Stimulated activated CD8-positive, alpha-beta memory T cell treated with anti-CD3 and anti-CD28 coated beads, Interleukin-12 subunit alpha, Interleukin-12 subunit beta, amount 100 ng/mL, for 24 hours (primary cell): ENCODE measurements at regions not wholly inside any gene's neighbourhood (a gene's known extent, or its start where the extent isn't known, plus 50 kb on each side); places are given as distances from the start of the nearest gene placed in this dataset.
"Not testable (repeated sequence)": the region's sequence is repeated elsewhere in the genome, so short reads cannot be mapped to it uniquely, and the experiment has no call there.

Experiments
- DNase-seq: peaks from one replicate; pipeline ENCODE4 v3.0.0-alpha.2; 2020; ENCODE audit errors: extremely low read depth

GRCh38 chr4:138501614-138502013 is 259.5 kb upstream of the SLC7A11 start:
- no peak for DNase-seq

GRCh38 chr4:138500869-138501268 is 258.7 kb upstream of the SLC7A11 start:
- no peak for DNase-seq

DNA sequence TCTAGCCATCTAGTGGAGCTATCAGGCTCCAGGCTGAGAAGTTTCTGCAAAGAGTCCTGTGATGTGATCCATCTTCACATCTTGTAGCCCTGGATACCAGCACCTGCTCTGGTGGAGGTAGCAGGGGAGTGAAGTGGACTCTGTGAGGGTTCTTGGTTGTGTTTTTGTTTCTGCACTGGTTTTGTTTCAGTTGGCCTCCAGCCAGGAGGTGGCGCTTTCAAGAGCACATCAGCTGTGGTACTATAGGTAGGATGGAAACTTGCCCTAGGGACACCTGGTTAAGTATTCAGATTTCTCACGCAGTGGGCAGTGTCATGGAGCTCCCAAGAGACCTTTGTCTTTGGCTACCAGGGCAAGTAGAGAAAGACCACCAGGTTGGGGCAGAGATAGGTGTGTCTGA is 257.5 kb upstream of the SLC7A11 start:
- no peak for DNase-seq

GRCh38 chr4:138494931-138495330 is 252.8 kb upstream of the SLC7A11 start:
- no peak for DNase-seq

DNA sequence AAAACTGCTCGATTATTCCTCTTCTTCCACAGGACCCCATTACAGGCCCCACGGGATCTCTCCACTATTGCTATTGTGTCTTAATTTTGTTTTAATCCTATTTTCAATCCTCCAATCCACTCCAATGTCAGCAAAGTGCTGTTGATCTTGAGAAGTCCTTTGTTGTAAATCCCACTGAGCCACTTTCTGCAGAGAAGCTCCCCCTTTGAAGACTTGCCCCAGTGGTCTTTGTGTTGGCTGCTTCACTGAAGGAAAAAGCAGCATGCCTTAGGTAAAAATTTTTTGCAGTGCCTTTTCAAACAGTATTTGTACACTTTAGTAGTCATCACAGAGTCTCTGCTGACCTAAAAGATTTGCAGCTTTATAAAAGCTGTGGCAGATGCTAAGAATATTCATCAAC is 252.0 kb upstream of the SLC7A11 start:
- no peak for DNase-seq

DNA sequence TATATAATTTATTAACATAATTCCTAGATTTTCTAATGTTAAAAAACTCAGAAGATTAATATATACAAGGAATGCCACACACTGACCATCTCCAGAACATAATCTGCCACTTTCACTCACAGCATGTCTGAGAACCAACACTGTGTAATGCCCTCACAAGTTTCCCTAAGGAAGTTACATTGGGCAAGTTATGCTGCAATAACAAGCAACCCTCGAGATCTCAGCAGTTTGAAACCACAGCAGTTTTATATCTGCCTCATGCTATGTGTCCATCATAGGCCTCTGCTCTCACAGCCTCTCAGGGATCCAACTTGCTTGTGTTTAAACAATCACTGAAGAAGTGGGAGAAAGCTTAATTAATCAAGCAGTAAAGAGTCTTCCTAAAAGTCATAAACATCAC is 250.0 kb upstream of the SLC7A11 start:
- no peak for DNase-seq

DNA sequence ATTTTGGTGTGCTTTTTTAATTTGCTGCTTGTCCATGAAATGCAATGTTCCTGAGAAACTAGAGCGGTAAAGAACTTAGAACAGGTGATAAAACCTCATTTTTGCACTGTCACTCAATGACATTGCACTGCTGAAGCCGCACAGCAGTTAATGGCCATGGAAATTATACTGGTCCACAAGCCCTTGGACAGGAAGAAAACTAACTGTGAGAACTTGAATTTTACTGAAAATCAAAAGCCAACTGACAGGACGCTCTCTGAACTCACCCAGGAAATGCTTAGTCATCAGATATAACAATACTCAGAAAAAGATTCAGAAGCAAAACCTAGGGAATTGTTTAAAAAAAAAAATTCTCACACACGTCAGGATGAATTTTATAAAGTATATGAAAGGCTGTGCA is 246.4 kb upstream of the SLC7A11 start:
- DNase-seq, result no peak

GRCh38 chr4:138487670-138488069 is 245.5 kb upstream of the SLC7A11 start:
- no peak for DNase-seq

DNA sequence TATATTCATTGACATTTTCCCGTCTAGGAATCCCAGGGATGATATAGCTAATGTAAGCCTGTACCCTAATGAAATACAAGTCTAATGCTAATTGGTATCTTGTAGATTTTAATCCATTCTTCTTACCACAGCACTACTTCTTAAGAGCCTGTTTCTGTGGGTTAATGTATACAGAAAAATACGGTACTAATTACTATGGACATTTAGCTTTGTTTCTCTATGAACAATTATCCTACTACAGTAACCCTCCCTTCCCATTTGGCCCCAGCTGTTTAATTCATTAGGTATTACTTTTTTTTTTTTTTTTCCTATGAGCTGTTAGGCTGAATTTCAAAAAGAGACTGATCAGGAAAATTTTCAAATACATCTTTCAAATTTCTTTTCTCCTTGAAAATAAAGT is 245.1 kb upstream of the SLC7A11 start:
- no peak for DNase-seq

DNA sequence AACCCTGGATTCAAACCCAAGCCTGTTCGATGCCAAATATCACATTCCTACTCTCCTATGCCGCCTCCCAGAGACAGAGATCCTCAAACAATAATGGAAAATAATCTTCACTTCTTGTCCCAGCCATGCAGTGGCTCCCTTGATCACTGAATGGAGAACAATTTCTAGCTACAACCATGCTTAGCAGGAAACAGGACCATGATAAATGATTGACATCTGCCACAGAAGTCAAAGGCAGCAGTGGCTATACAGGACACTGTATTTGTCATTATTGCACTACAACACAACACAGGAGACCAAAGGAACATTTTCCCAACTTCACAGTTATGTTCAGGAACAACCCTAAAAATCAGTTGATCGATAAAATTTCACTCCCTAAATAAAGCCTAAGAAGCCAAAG is 243.3 kb upstream of the SLC7A11 start:
- no peak for DNase-seq

- DNase-seq, result no peak
Observed at GRCh38 chr4:138475116-138475515, 233.0 kb upstream of the SLC7A11 start.

- no peak for DNase-seq
Observed at GRCh38 chr4:138473339-138473738, 231.2 kb upstream of the SLC7A11 start.

DNA sequence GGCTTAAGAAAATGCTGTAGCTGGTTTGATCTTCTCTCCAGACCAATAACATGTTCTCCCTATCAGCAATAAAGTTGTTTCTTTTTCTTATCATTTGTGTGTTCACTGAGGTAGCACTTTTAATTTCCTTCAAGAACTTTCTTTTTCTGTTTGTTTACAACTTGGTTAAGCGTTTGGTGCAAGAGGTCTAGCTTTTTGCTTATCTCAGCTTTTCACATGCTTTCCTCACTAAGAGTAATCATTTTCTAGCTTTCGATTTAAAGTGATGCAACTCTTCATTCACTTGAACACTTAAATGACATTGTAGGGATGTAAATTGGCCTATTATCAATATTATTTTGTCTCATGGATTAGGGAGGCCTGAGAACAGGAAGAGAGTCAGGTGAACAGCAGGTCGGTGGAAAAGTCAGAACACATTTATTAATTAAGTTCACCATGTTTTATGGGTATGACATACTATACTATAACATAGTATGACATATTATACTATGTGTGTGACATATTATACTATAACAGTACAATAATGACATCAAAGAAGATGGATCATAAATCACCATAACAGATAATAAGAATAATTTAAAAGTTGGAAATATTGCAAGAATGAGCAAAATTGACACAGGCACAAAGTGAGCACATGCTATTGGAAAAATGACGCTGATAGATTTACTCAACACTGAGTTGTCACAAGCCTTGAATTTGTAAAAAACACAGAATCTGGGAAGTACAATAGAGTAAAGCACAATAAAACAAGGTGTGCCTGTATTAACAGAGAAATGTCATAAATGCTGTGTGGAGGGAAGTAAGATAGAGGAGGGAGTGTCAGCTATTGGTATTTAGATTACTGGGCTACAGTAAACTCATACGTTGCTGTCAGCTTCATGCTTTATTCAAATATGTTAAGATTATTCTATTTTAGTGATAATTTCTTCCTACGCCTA is 218.6 kb upstream of the SLC7A11 start:
- DNase-seq, result no peak

GRCh38 chr4:138458751-138459150 is 216.6 kb upstream of the SLC7A11 start:
- DNase-seq, result no peak

GRCh38 chr4:138456349-138456748 is 214.2 kb upstream of the SLC7A11 start:
- DNase-seq, result not testable (repeated sequence)

GRCh38 chr4:138455097-138455496 is 212.9 kb upstream of the SLC7A11 start:
- no peak for DNase-seq

- DNase-seq, result no peak
Observed at GRCh38 chr4:138452826-138453225, 210.7 kb upstream of the SLC7A11 start.

- DNase-seq, result no peak
Observed at GRCh38 chr4:138451276-138451663, 209.1 kb upstream of the SLC7A11 start.

DNA sequence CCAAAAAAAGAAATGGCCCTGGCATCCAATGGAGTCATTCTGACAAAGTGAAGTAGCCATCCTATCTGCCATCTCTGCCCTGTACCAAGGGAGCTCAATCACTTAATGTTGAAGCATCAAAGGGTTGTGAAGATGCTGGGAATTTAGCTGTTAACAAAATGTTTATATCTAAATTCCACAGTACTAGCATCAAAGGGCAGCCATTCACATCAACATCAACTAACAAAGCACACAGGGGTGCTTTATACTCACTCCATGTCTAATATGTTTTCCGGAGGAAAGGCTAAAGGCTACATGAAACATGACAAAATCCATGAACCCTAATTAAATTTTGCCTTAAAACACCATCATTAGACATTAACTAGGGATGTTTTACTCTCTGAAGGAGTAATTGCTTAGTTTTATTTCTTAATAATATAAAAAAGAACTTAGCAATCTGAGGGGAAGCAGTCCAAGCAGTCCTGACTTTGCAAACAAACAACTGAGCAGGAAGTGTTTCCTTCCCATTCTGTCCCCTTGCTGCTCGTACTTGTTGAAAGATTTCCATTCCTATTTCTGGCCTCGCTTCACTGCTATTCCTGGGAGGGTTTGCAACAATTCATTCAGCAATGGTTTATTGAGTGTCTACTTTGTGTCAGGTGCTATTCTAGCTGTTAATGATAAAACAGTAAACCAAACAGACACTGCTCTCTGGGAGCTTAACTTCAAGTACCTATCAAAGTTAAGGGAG is 208.6 kb upstream of the SLC7A11 start:
- no peak for DNase-seq

DNA sequence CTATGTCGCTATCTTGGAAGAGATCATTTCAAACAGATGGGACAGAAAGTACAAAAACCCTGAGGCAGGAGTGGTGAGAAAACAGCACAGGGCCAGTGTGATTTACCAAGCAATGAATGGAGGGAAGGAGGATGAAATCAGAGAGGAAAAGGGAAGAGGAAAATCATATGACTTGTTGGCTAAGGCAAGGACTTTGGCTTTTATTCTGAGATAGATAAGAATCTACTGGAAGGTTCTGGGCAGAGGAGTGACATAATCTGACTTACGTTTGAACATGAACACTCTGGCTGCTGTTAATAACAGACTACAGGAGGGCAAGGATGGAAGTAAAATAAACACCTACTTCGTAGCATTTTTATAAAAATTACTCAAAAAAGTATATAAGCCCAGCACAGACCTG is 207.8 kb upstream of the SLC7A11 start:
- no peak for DNase-seq

GRCh38 chr4:138448169-138448568 is 206.0 kb upstream of the SLC7A11 start:
- DNase-seq, result no peak

DNA sequence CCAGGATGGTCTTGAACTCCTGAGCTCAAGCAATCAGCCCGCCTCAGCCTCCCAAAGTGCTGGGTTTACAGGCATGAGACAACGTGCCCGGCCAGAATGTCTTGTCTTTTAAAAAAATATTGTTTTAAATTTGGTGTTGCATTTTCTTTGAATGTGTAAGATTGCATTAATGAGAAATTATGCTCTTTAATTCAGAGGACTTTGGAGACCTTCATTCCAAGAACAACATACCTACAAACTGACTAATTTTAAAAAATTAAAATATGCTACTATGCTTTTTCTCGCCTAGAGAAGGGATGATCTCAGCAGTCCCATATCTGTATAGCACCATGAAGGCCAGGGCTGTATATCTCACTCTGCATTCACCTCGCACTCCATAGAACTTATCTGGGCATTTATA is 204.3 kb upstream of the SLC7A11 start:
- no peak for DNase-seq

DNA sequence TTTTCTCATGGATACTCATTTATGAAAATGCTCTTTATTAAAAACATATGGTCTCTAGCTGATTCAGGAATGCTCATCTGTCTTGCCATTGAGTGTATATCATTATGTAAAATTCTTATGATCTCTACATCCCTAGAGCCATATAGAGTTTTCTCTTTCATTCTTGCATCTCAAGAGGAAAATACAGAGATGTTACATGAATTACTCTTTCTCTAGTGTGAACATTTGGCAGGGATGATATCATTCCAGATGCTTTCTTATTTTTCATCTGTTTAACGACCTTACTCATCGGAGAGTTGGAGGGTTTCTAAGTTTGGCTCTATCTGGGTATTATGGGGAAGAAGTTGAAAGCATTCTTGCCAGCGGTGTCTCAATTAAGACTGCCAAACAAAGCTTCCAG is 202.9 kb upstream of the SLC7A11 start:
- no peak for DNase-seq
